H9 (cell line): ENCODE measurements at regions not wholly inside any gene's neighbourhood (a gene's known extent, or its start where the extent isn't known, plus 50 kb on each side); places are given as distances from the start of the nearest gene placed in this dataset.

ENCODE experiments used
- DNase-seq: peaks from one replicate; pipeline ENCODE4 v3.0.0-alpha.2; 2017
- H2AFZ ChIP-seq: one replicate; pipeline ENCODE4 v1.6.1; 2013; ENCODE audit warnings: mild to moderate bottlenecking, low read length, control low read depth, moderate library complexity
- H2AK5ac ChIP-seq: 2 replicates; pipeline ENCODE4 v1.6.1; 2013; ENCODE audit warnings: low read length, control low read depth, mixed read lengths; ENCODE audit not compliant: insufficient read length
- H2BK120ac ChIP-seq: one replicate; pipeline ENCODE4 v1.6.1; 2013; ENCODE audit warnings: low read depth, mild to moderate bottlenecking, low read length, control low read depth, inconsistent platforms; ENCODE audit not compliant: poor library complexity, severe bottlenecking
- H2BK12ac ChIP-seq: 2 replicates; pipeline ENCODE4 v1.6.1; 2013; ENCODE audit warnings: low read length, control low read depth, mixed read lengths, low read depth; ENCODE audit not compliant: insufficient read length
- H2BK15ac ChIP-seq: 2 replicates; pipeline ENCODE4 v1.6.1; 2013; ENCODE audit warnings: low read depth, low read length, control low read depth
- H2BK20ac ChIP-seq: one replicate; pipeline ENCODE4 v1.6.1; 2013; ENCODE audit warnings: low read depth, mild to moderate bottlenecking, low read length, control low read depth, inconsistent platforms; ENCODE audit not compliant: poor library complexity, severe bottlenecking
- H2BK5ac ChIP-seq: 2 replicates; pipeline ENCODE4 v1.6.1; 2013; ENCODE audit warnings: low read length, control low read depth, mixed read lengths; ENCODE audit not compliant: insufficient read length
- H3K14ac ChIP-seq: 2 replicates; pipeline ENCODE4 v1.6.1; 2013; ENCODE audit warnings: low read length, control low read depth; ENCODE audit not compliant: insufficient read depth
- H3K18ac ChIP-seq: 2 replicates; pipeline ENCODE4 v1.6.1; 2013; ENCODE audit warnings: low read depth, mild to moderate bottlenecking, mixed read lengths, low read length, control low read depth; ENCODE audit not compliant: insufficient read length
- H3K23ac ChIP-seq: 2 replicates; pipeline ENCODE4 v1.6.1; 2013; ENCODE audit warnings: low read length, control low read depth, mixed read lengths, low read depth; ENCODE audit not compliant: insufficient read length
- H3K23me2 ChIP-seq: 2 replicates; pipeline ENCODE4 v1.6.1; 2013; ENCODE audit warnings: low read depth, mild to moderate bottlenecking, mixed read lengths, low read length, control low read depth; ENCODE audit not compliant: insufficient read length, poor library complexity, severe bottlenecking
- H3K27ac ChIP-seq: 2 replicates; pipeline ENCODE4 v1.5.1; 2013; ENCODE audit warnings: low read length, control low read depth, mixed read lengths, low read depth; ENCODE audit not compliant: insufficient read length
- H3K27me3 ChIP-seq: 2 replicates; pipeline ENCODE4 v1.6.1; 2013; ENCODE audit warnings: low read length, control low read depth, inconsistent platforms; ENCODE audit not compliant: insufficient read depth
- H3K4ac ChIP-seq: 2 replicates; pipeline ENCODE4 v1.6.1; 2013; ENCODE audit warnings: low read depth, mild to moderate bottlenecking, control low read depth, inconsistent platforms, low read length, moderate library complexity
- H3K4me1 ChIP-seq: 2 replicates; pipeline ENCODE4 v1.6.1; 2013; ENCODE audit warnings: low read length, control low read depth, inconsistent platforms; ENCODE audit not compliant: insufficient read depth
- H3K4me2 ChIP-seq: 2 replicates; pipeline ENCODE4 v1.6.1; 2013; ENCODE audit warnings: low read length, control low read depth, mixed read lengths; ENCODE audit not compliant: insufficient read length, insufficient read depth
- H3K56ac ChIP-seq: 2 replicates; pipeline ENCODE4 v1.6.1; 2013; ENCODE audit warnings: low read depth, mild to moderate bottlenecking, mixed read lengths, low read length, control low read depth; ENCODE audit not compliant: insufficient read length
- H3K79me1 ChIP-seq: 2 replicates; pipeline ENCODE4 v1.6.1; 2013; ENCODE audit warnings: low read depth, mild to moderate bottlenecking, moderate library complexity, low read length, control low read depth, inconsistent platforms; ENCODE audit not compliant: insufficient read depth, poor library complexity, severe bottlenecking
- H3K79me2 ChIP-seq: 2 replicates; pipeline ENCODE4 v1.6.1; 2013; ENCODE audit warnings: low read length, control low read depth, inconsistent platforms; ENCODE audit not compliant: insufficient read depth
- H3K9ac ChIP-seq: 2 replicates; pipeline ENCODE4 v1.6.1; 2013; ENCODE audit warnings: low read length, control low read depth, mixed read lengths; ENCODE audit not compliant: insufficient read length; ENCODE audit errors: extremely low read depth
- H3K9me3 ChIP-seq: one replicate; pipeline ENCODE4 v1.6.1; 2013; ENCODE audit warnings: low read depth, low read length, inconsistent platforms; ENCODE audit not compliant: control insufficient read depth
- H3T11ph ChIP-seq: one replicate; pipeline ENCODE4 v1.6.1; 2013; ENCODE audit warnings: mild to moderate bottlenecking, low read length, control low read depth, inconsistent platforms
- H4K20me1 ChIP-seq: one replicate; pipeline ENCODE4 v1.6.1; 2013; ENCODE audit not compliant: control insufficient read depth, insufficient read length, insufficient read depth
- H4K5ac ChIP-seq: 2 replicates; pipeline ENCODE4 v1.6.1; 2013; ENCODE audit warnings: low read depth, mild to moderate bottlenecking, mixed read lengths, low read length, control low read depth; ENCODE audit not compliant: insufficient read length
- H4K8ac ChIP-seq: replicated peaks from 2 replicates; pipeline ENCODE4 v1.6.1; 2013; ENCODE audit warnings: low read length, control low read depth, mixed read lengths, low read depth; ENCODE audit not compliant: insufficient read length
- H4K91ac ChIP-seq: 2 replicates; pipeline ENCODE4 v1.6.1; 2013; ENCODE audit warnings: low read depth, mild to moderate bottlenecking, moderate library complexity, mixed read lengths, low read length, control low read depth; ENCODE audit not compliant: insufficient read length
- H3K27ac Mint-ChIP-seq, 3 experiments: 2 replicates in 2 of 3; 3 replicates in 1 of 3; pipeline ENCODE4 v1.8.0; 2020 to 2021; ENCODE audit warnings: mixed read lengths in 3 of 3, mild to moderate bottlenecking in 1 of 3, moderate library complexity in 1 of 3
- H3K27me3 Mint-ChIP-seq: 2 replicates; pipeline ENCODE4 v1.8.0; 2021; ENCODE audit warnings: low read depth, mild to moderate bottlenecking, moderate library complexity, mixed read lengths
- H3K36me3 Mint-ChIP-seq, 3 experiments: 2 replicates in 2 of 3; 3 replicates in 1 of 3; pipeline ENCODE4 v1.8.0; 2020 to 2021; ENCODE audit warnings: low read depth in 3 of 3, mixed read lengths in 3 of 3; ENCODE audit not compliant: insufficient read depth in 1 of 3
- H3K4me1 Mint-ChIP-seq, 2 experiments: 2 replicates each; pipeline ENCODE4 v1.8.0; 2020; ENCODE audit warnings: mixed read lengths in 2 of 2
- H3K4me3 Mint-ChIP-seq, 2 experiments: 2 replicates in 1 of 2; 3 replicates in 1 of 2; pipeline ENCODE4 v1.8.0; 2020 to 2021; ENCODE audit warnings: mild to moderate bottlenecking in 2 of 2, mixed read lengths in 2 of 2, moderate library complexity in 1 of 2
- H3K9me3 Mint-ChIP-seq, 2 experiments: 2 replicates in 1 of 2; 3 replicates in 1 of 2; pipeline ENCODE4 v1.8.0; 2020; ENCODE audit warnings: mild to moderate bottlenecking in 2 of 2, mixed read lengths in 2 of 2, moderate library complexity in 1 of 2
- WGBS: extraction: QIAGEN DNeasy Blood & Tissue Kit; methylation state at CpG from one replicate; pipeline ENCODE4 v1.1.7; 2013; ENCODE audit warnings: missing lambda C conversion rate, low lambda C conversion rate, mixed read lengths; ENCODE audit not compliant: insufficient read length; ENCODE audit errors: extremely low coverage; 5-methylcytosine and 5-hydroxymethylcytosine counted together
- TF ChIP-seq, protein P1 (sequence below): fragments of 200-600 bp; sonication (generic); conservative IDR thresholded peaks from 3 replicates; pipeline ENCODE4 v1.8.0; 2021; ENCODE audit warnings: antibody characterized with exemption, mild to moderate bottlenecking

DNA sequence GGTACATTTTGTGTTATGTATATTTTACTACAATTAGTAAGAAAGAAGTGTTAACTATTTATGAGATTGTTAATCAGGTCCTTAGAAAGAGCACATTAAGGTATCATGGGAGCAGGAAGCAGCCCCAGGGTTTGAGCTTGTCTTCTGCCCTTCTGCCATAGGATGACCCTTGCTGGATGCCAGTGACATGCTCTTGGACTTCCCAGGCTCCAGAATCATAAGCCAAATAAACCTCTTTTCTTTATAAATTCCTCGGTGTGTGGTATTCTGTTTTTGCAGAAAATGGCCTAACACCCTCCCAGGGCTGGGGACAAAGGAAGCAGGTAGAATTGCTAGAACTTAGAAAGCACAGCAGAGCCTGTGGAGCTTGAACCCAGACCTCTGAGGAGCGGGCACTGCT, 164.7 kb downstream of the VRK1 start:
- Histone ChIP-seq H3K4me1 (peaks cover 5% of the 10 kb centered on the region; the same call in 1 of the 2 replicates), H3K23me2 (no peaks in the 10 kb centered on the region), H3K23ac (no peak overlapping the region), H2AK5ac (no peak overlapping the region), H3T11ph (no peak overlapping the region), H3K56ac (no peak overlapping the region), H3K14ac (no peak overlapping the region), H3K79me1 (no peaks in the 10 kb centered on the region), H4K91ac (no peak overlapping the region), H4K5ac (no peak overlapping the region), H2BK15ac (no peak overlapping the region), H3K79me2 (no peaks in the 10 kb centered on the region), H3K9me3 (no peaks in the 10 kb centered on the region), H3K9ac (no peak overlapping the region), H2BK12ac (no peak overlapping the region), H4K8ac (no peak overlapping the region), H3K27ac (no peak overlapping the region), H2BK5ac (no peak overlapping the region), H3K4ac (no peak overlapping the region), H2BK20ac (no peak overlapping the region), H4K20me1 (no peaks in the 10 kb centered on the region), H3K18ac (no peak overlapping the region), H3K4me2 (no peak overlapping the region), H2BK120ac (no peak overlapping the region), H2AFZ (no peak overlapping the region), H3K27me3 (no peaks in the 10 kb centered on the region)
- H3K9me3 Mint-ChIP-seq = peaks cover 7 to 16% of the 10 kb centered on the region in 2 experiments; a peak in 3 of 5 replicates
- H3K27me3 Mint-ChIP-seq = no peaks in the 10 kb centered on the region
- H3K4me1 Mint-ChIP-seq = peaks cover 14 to 17% of the 10 kb centered on the region in 2 experiments
- no CpG with 5 or more reads among the region's 2 CpGs for WGBS
- TF ChIP-seq, protein P1, sequence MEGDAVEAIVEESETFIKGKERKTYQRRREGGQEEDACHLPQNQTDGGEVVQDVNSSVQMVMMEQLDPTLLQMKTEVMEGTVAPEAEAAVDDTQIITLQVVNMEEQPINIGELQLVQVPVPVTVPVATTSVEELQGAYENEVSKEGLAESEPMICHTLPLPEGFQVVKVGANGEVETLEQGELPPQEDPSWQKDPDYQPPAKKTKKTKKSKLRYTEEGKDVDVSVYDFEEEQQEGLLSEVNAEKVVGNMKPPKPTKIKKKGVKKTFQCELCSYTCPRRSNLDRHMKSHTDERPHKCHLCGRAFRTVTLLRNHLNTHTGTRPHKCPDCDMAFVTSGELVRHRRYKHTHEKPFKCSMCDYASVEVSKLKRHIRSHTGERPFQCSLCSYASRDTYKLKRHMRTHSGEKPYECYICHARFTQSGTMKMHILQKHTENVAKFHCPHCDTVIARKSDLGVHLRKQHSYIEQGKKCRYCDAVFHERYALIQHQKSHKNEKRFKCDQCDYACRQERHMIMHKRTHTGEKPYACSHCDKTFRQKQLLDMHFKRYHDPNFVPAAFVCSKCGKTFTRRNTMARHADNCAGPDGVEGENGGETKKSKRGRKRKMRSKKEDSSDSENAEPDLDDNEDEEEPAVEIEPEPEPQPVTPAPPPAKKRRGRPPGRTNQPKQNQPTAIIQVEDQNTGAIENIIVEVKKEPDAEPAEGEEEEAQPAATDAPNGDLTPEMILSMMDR = no peak
- H3K27ac Mint-ChIP-seq = no peak overlapping the region
- DNase-seq = no peak
- H3K4me3 Mint-ChIP-seq = no peak overlapping the region
- peaks cover 4 to 7% (median 6%) of the 10 kb centered on the region in 3 experiments; a peak in 5 of 7 replicates for H3K36me3 Mint-ChIP-seq
